GM18517 (cell line): ENCODE measurements at regions not wholly inside any gene's neighbourhood (a gene's known extent, or its start where the extent isn't known, plus 50 kb on each side); places are given as distances from the start of the nearest gene placed in this dataset.

Experiments
- ATAC-seq: cut with Tn5 transposase; IDR thresholded peaks from one replicate; pipeline ENCODE4 v1.9.1; 2021; ENCODE audit warnings: mild to moderate bottlenecking, moderate library complexity; ENCODE audit not compliant: unreplicated experiment

DNA sequence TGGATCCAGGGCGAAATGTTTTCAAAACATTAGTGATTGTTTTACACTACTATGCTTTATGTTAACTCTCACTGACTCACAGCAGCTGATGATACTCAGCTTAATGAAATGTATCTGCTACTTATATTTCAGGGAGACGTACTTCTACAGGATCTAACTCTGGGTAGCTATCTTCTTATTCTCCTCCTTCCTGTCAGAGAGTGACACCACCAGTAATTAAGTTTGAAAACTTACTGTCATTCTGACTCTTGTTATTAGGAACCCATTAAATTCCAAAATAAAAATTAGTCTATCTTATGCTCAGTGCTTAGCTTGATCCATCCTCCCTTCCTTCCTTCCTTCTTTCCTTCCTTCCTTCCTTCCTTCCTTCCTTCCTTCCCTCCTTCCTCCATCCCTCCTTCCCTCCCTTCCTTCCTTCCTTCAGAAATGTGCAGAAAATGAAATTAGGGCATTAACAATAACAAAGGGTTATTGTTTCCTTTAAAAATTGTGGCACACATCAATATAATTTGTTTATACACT, 441.1 kb downstream of the MEIS1 start:
- no peak for ATAC-seq

DNA sequence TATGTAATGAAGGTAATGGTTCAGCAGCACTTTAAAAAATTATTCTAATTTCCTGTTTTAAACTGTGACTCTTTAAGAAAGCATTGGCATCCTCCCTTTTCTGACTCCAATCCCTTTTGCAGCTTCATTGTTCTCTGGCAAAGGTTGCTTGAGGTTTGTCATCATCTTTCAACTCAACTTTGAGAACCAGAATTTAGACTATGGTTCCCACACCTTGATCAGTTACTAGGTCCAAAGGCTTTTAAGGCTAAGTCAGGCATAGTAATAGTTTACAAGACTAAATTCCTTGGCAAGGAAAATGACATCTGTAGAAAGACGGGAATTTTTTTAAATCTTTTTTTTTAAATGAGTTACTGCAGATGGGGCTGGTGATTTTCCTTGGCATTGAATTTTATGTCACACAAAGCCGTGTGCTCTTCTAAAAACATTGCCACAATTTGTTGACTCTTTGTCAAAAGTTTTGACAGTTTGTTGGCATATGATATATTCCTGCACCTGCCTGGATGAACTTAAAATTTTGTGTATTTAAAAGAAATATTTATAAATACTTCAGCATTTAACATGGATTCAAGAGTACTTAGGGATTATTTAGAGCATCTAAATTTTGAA, 451.0 kb downstream of the MEIS1 start:
- no peak for ATAC-seq

DNA sequence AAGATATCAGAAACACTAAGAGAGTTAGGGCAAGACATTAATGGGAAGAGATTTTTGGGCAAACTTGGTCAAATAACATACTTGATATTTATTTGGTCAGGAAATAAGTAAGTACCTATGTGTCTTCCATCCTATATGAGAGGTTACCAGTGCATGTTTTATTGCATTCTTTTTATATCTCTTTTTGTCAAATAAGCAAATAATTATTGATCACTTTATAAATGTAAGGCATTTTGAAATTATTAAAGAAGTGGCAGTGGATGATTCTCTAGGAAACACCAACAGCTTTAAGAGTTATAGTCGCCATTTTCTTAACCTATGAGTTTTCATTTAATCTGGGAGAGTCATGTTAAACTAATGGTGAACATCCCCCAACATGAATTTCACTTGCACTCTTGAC, 453.3 kb downstream of the MEIS1 start:
- ATAC-seq: no peak

DNA sequence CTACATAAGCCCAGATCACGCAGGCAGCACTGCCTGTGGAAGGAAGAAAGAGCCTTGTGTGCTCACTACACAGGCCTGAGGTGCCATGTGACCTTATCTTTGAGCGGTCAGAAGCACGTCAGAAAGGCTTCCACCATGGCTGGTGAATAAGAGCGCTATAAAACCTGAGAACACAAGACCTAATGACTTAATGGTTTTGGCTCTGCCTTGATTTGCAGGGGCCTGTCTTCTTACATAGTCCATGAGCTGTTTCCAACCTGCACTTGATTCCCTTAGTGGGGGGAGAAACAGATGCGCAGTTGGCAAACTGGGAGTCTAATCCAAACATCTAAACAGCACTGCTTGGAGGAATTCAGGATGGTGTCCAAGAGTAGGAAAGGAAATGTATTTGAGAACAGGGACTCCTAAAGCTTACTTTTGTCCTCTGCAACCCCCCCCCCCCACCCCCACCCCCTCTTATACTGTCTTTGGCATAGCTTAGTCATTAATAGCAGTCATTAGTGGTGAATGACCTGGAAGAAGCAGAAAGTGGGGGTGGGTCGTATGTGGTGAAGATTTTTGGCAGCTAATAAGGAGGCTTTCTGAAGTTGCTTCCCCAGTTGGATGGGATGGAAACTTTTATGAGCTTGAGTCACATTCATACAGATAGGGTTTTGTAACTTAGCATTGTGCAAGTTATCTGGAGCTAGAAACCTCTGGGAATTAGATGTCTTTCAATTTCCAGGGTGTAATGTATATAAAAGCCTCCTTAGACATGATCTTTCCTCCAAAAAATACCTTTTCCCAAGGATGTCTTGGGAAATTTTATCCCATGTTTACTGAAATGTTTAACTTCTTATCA, 454.1 kb downstream of the MEIS1 start:
- ATAC-seq: no peak

DNA sequence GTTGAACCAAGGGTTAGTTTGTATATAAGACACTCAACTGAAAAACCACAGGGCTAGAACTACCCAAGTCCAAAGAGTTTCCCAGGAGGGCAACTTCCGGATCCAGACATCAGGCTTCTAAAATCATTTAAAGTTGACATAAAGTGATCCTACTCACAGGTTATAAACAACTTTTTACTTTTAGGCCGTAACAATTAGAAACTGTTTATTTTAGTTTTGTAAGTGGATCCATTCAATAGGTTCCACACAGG, 454.6 kb downstream of the MEIS1 start:
- ATAC-seq: no peak

DNA sequence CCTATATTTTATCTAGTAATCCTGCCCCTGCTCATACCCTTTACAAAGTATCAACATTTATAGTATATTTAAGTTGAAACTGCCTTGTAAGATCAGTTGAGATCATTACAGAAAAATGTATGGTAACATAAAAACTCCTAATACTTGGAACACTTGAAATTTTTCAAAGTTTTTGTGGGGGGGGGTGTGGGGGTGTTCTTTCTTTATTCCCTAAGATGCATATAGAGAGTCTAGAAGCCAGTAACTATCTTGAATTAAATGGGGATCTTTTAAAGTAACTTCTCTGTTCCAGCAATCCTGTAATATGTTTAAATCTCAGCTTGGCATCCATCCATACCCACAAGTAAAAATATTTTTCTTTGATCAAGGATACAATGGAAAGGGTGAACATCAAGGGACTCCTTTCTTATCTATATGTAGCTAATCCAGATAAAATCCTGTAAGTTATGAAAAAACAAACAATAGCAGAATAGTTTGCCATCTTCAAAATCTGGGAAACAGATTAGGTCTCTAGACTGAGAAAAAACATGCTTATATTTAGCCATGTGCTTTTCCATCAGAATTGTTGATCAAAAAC, 455.3 kb downstream of the MEIS1 start:
- no peak for ATAC-seq

DNA sequence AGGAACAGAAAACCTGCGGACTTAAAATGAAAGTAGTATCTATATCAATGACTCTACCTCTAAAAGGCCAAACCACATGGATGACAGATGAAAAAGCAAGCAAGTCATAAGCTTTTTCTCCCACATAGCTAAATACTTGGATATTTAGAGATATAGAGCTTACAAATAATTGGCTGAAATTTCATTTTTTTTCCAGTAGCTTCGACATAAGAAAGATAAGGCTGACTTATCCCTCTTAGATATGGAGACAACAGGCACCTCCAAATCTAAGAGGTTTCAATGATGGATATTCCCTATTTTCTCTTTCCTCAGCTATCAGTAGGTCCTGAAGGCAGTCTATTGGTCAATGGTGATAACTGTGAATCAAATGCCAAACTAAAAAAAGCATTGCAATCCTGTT, 460.3 kb downstream of the MEIS1 start:
- ATAC-seq: no peak

DNA sequence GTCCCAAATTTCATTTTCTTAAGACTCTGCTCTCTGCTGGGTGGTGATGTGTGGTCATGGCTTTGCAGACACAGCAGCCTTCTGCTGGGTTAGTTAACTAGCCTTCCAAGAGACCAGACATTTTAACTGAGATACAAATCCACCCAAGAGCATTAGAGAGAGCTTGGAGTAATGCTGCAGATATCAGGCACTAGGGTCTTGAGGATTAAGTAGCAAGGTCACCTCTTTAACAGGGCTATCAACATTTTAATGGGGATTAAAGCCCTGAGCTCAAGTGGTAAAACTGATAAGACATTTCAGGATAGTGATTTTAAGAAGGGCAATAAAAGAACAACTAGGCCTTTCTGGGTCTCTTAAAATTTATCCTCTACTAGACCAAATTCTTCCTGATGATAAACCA, 461.2 kb downstream of the MEIS1 start:
- ATAC-seq: no peak

DNA sequence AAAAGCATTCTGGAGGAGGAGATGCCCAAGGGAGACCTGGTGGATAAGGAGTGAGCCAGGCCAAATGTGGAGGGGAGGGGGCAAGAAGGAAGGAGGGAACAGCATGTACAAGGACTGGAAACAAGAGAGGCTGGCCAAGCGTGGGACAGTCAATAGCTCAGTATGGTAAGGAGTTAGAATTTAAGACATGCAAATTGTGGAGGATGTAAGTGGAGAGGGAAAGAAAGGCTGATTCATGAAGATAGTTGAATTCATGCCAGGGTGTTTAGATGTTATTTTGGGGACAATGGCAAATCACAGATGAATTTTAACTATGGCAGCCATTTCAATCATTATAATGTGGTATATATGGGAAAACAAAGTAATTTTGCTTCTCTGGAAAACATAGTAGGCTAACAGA, 462.3 kb downstream of the MEIS1 start:
- no peak for ATAC-seq

DNA sequence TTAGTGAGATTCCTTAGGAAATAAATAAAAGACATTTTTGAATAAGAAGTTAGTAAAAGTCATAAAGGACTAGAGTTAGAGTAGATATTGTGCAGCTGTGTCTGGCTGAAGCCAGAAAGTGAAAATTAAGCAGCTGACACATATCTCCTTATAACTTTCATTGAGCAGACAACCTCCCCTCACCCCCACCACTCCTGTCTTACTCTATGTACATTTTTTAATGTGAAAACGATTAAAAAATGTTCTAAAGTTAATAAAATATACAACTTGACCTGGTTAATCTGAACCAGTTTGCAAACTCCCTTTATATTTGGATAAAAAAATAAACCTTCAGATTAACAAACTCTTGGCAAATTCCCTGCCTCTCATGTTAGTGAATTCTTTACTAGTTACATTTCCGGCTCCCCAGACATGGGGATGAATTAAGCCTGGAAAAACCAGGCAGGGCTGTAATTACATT, 462.8 kb downstream of the MEIS1 start:
- ATAC-seq: no peak

DNA sequence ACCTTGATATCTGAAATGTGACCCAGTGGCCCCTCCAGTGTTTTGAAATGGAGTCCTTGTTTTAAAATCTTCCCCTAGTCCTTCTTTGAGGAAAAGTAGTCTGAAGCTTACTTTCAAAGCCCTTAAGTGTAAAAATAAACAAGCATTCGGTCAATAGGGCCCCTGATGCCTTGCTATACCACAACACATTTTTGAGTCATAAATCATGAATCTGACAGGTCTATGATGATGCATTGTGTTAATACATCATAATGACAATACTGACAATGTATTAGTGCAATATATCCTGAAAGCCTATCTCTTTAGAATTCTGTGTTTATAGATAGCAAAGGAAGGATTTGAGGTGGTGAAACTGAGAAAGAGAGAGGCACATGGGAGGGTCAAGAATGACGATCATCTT, 464.2 kb downstream of the MEIS1 start:
- no peak for ATAC-seq

DNA sequence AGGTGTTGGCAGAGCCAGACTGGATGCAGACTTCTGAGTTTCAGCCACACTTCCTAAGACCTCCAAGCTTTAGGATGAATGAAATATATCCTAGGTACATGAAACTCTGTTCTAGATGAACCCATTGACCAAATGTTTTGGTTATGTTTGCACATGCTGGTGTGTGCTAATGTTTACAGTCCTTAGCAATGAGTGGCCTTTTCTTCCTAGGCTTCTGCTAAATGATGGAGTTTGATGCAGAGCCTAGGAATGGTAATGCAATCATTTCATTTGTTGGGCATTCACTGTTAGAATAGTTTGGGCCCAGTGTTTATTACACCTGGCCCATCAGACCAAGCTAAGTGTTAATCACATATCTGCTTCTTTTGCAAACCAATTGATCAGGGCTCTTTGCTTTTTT, 464.7 kb downstream of the MEIS1 start:
- ATAC-seq: no peak

DNA sequence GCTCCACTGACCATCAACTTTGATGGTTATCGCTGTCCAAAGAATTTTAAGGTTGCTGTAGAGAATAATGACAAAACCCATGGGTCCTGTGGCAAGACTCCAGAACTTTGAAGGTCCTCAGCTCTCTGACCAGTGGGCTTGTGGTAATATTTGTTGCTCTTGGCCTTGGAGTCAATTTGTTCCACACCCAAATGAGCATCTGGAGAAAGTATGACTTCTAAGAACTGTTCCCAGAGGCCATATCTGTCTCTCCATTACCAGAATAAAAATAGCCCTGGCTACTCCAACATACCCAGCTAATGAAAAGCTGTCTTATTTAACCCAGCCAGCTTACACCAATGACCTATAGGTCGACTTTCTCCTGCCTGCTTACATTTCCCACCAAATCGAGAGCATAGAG, 466.4 kb downstream of the MEIS1 start:
- no peak for ATAC-seq

DNA sequence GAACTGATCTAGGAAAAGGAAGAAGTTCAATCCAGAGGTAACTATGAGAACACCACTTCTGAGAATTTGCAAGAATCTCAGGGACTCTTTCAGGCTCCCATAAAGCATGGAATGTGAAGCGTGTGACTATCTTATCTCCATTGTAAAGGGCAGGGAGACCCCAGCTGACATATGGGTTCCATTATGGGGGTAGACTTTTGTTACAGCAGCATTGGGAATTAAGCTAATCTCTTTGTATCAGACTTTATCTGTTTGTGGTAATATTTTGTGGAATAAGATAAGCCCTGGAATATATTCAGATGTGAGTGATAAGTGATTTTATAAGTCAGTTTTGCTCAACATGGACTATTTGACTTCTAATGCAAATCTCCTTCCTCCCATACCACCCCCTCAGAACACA, 468.3 kb downstream of the MEIS1 start:
- no peak for ATAC-seq

DNA sequence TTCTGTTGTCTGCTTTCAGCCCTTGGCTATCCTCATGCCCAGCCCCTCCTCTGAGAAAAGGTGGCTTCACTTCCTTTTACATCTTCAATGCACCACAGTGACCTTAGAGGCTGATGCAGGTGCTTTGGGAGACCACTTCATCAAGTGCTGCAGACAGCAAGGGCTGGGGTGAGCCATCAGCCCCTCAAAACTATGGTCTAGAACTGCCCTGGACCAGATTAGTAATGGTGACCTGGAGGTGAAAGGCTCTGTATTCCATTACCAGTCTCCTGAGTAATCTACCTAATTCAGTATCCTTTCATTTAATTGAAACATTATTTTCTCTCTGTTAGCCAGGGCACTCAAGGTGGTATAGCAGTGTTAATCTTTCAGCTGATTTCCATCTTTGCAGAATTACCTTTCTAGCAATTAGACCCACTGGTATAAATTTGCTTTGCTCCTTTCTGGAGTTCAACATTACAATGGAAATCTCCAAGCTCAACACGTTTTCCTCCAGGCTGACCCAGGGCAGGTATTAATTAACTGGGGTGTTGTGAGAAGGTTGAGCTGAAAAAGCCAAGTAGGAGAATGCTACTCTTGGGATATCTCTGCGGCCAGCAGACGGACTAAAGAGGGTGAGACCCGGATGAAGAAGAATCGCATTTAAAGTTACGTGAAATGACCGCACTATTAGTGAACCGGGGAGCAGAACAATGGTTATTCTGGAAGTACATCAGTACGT, 469.0 kb downstream of the MEIS1 start:
- no peak for ATAC-seq

DNA sequence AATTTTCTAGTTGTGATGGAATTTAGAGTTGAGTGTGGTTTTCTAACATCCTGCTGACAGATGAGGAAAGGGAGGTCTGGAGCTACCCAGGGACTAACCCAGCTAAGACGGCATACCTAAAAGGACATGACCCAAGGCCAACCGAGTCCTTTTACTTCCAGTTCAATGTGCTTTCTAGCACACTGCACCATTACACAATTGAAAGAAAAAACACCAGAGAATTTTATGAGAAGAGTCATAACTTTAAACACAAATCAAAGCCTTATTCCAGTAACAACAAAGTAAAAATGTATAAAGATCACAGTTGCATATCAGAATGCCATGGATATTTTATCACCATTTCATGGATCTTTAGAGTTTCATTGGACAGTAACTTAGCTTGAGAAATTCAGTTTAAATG, 480.3 kb downstream of the MEIS1 start:
- ATAC-seq: no peak

DNA sequence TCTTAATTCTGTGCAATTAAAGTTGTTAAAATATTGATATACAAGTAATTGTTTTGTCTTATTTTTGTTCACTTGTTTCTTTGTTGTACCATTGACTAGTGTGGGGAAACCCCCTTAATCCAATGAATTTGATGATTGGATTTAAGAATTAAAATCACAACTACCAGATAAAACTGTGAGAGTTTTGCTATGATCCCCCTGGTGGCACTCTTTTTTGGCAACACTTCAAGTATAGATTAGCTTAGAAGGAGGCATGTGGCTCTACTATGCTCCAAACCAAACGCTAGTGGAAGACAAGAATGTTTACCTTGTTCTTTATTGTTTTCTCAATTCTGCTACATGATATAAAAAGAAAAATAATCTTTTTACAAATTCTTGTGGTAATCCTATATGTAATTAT, 477.8 kb upstream of the ETAA1 start:
- no peak for ATAC-seq

DNA sequence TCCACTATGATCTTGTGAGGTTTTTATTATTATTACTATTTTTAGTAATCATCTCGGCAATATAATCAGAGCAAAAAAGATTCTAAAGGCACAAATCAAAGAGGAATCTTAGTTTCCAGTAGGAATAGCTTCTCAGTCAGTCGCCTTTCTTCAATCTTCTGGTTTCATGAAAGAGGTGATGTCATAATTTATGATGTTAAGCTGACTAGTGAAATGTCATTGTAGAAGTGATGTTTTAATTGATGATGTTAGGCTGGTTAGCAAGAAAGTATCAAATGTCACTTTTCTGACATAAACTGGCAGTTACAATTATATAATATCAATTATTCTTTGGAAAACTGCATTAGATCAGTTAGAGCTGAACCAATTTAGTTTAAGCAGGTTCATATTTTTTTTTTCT, 476.7 kb upstream of the ETAA1 start:
- ATAC-seq: no peak

DNA sequence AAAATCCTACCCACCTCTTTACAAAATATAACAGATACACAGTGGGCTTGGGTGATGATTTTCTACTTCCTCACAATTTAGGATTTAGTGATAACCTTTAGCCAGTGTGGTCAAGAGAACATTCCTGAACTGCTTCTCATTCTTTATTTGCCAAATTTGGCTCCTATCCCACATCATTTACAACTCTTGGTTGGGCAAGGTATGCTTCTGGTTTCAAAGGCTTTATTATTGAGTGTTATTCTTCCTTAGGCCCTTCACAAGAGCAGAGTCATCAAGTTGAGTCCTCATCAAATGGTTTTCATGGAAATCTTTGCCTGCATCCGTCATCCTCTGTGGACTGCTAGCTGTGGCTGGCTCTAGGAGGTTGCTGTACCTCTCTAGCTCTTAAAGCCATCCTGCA, 472.0 kb upstream of the ETAA1 start:
- no peak for ATAC-seq

DNA sequence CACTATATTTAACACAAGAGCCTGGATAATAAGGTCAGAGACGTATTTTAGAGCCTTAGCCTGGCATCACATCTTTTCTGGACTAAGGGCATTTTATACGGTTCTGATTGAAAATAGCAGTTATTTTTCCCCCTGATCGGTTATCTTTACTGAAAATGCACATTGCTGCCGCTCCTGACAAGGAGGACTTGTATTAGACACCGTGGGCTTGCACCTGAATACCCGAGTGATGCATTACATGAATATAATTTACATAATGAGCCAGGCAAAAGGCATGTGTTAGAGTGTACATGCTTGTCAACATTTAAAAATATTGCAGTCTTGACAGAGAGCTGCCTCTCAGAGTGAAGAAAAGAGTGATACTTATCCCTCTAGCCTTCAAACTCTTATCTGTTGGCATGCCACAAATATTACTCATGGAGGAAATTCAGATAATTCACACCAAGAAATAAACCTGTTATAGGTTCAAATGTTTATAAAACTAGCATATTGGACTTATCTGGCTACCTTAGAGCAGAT, 470.5 kb upstream of the ETAA1 start:
- ATAC-seq: no peak

DNA sequence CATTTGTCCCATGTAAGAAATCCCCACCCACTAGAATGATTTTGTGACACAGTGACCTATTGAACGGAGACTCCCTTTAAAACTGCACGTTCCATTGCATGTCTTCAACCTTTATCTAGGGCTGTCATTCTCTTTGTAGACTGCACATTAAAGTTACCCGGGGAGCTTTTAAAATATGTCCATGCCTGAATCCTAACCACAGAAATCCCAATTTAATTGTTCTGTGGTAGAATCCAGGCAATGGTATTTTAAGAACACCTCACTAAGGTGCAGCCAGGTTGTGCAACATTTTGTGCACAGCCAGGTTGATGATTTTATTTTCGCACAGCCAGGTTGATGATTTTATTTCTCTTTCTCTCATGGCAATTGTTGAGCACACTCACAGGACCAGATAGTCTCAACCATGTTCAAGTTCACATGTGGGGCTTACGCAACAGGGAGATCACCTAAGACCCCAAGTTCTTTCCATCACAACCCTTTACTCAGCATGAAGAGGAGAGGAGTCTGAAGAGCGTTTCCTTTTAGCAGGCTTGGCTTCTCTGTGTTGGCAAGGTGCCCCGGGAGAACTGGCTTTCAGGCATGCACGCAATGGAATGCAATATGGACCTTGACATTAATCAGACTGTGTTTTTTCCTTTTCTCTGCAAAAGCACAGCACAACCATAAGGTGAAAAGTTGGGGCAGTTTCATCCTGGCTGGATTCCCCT, 467.3 kb upstream of the ETAA1 start:
- no peak for ATAC-seq
